A549 (cell line): ENCODE measurements at regions not wholly inside any gene's neighbourhood (a gene's known extent, or its start where the extent isn't known, plus 50 kb on each side); places are given as distances from the start of the nearest gene placed in this dataset.

ENCODE experiments used
- EP300 ChIP-seq, 2 experiments: fragments of >200 bp; sonication (Bioruptor Twin); formaldehyde crosslinking; IDR thresholded peaks; 2 replicates in 1 of 2; 3 replicates in 1 of 2; pipeline ENCODE4 v1.6.1; 2016 to 2017
- JUN ChIP-seq, 2 experiments: fragments of >200 bp; sonication (Bioruptor Twin); formaldehyde crosslinking; IDR thresholded peaks; 2 replicates in 1 of 2; 3 replicates in 1 of 2; pipeline ENCODE4 v1.6.1; 2016 to 2017
- KDM1A ChIP-seq: fragments of 200-600 bp; sonication (generic); IDR thresholded peaks from 2 replicates; pipeline ENCODE4 v1.6.1; 2016; ENCODE audit warnings: low read depth, mild to moderate bottlenecking
- NFE2L2 ChIP-seq: fragments of 150-350 bp; conservative IDR thresholded peaks from 2 replicates; pipeline ENCODE4 v1.6.1; 2014; ENCODE audit warnings: low read length
- POLR2A ChIP-seq: IDR thresholded peaks from 2 replicates; pipeline ENCODE4 v1.6.1; 2012; ENCODE audit warnings: mild to moderate bottlenecking, low read length
- POLR2AphosphoS2 ChIP-seq: conservative IDR thresholded peaks from 2 replicates; pipeline ENCODE4 v1.6.1; 2012; ENCODE audit warnings: low read length, improper control_type of control experiment, inconsistent platforms
- RFX5 ChIP-seq: fragments of 450-650 bp; IDR thresholded peaks from 2 replicates; pipeline ENCODE4 v1.7.1; 2014; ENCODE audit warnings: antibody characterized with exemption, mild to moderate bottlenecking, moderate library complexity
- ZNF302 ChIP-seq: fragments of 250-450 bp; sonication (Bioruptor Pico); IDR thresholded peaks from 2 replicates; pipeline ENCODE4 v1.9.0; 2021; ENCODE audit warnings: inconsistent platforms, mild to moderate bottlenecking, moderate library complexity
- TF ChIP-seq, protein P1 (sequence below): fragments of >200 bp; sonication (Bioruptor Twin); formaldehyde crosslinking; IDR thresholded peaks from 3 replicates; pipeline ENCODE4 v1.5.1; 2016
- TF ChIP-seq, protein P2 (sequence below): fragments of 450-650 bp; IDR thresholded peaks from 2 replicates; pipeline ENCODE4 v1.6.1; 2014; ENCODE audit warnings: antibody characterized with exemption

DNA sequence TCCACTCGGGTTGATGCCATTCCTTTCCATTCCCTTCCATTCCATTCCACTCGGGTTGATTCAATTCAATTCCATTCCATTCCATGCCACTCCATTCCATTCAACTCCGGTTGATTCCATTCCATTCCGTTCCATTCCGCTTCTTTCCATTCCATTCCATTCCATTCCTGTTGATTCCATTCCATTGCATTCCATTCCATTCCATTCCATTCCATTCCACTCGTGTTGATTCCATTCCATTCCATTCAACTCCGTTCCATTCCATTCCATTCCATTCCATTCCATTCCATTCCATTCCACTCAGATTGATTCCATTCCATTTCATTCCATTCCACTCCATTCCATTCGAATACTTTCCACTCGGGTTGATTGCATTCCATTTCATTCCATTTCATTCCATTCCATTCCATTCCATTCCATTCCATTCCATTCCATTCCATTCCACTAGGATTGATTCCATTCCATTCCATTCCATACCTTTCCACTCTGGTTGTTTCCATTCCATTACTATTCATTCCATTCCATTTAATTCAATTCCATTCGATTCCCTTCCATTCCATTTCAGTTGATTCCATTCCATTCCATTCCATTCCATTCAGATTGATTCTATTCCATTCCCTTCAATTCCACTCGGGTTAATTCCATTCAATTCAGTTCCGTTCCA lies 1141.8 kb downstream of the RPIA start:
- TF ChIP-seq KDM1A (no peak), JUN (IDR thresholded peaks at IDR 0.05) (no peak), EP300 (IDR thresholded peaks at IDR 0.05) (no peak), POLR2AphosphoS2 (no peak), RFX5 (no peak), NFE2L2 (no peak), POLR2A (no peak), ZNF302 (CRISPR knock-in tag) (no peak)
- TF ChIP-seq, protein P1, sequence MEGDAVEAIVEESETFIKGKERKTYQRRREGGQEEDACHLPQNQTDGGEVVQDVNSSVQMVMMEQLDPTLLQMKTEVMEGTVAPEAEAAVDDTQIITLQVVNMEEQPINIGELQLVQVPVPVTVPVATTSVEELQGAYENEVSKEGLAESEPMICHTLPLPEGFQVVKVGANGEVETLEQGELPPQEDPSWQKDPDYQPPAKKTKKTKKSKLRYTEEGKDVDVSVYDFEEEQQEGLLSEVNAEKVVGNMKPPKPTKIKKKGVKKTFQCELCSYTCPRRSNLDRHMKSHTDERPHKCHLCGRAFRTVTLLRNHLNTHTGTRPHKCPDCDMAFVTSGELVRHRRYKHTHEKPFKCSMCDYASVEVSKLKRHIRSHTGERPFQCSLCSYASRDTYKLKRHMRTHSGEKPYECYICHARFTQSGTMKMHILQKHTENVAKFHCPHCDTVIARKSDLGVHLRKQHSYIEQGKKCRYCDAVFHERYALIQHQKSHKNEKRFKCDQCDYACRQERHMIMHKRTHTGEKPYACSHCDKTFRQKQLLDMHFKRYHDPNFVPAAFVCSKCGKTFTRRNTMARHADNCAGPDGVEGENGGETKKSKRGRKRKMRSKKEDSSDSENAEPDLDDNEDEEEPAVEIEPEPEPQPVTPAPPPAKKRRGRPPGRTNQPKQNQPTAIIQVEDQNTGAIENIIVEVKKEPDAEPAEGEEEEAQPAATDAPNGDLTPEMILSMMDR, result no peak
- TF ChIP-seq, protein P2, sequence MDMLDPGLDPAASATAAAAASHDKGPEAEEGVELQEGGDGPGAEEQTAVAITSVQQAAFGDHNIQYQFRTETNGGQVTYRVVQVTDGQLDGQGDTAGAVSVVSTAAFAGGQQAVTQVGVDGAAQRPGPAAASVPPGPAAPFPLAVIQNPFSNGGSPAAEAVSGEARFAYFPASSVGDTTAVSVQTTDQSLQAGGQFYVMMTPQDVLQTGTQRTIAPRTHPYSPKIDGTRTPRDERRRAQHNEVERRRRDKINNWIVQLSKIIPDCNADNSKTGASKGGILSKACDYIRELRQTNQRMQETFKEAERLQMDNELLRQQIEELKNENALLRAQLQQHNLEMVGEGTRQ, result no peak
